ENCODE measurements at regions not wholly inside any gene's neighbourhood (a gene's known extent, or its start where the extent isn't known, plus 50 kb on each side); places are given as distances from the start of the nearest gene placed in this dataset.

DNA sequence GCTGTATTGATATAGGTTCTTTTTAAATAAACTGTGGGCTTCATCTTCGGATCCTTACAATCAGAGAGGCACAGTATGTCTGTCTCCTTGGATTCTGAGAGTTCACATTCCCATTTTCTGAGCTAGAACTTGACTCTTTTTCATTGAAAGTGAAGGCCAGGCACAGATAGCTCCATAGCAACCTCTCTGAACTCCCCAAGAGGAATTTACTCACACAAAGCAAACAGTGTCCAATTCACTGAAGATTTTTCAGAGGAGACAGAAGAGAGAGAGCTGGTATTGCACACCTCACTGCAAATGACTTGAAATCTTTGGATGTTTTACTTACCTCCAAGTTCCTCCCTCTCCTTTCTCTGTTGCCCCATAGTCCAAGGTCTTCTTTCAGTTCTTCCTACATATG is 130.9 kb upstream of the CASK start:
- TF ChIP-seq, protein P1, sequence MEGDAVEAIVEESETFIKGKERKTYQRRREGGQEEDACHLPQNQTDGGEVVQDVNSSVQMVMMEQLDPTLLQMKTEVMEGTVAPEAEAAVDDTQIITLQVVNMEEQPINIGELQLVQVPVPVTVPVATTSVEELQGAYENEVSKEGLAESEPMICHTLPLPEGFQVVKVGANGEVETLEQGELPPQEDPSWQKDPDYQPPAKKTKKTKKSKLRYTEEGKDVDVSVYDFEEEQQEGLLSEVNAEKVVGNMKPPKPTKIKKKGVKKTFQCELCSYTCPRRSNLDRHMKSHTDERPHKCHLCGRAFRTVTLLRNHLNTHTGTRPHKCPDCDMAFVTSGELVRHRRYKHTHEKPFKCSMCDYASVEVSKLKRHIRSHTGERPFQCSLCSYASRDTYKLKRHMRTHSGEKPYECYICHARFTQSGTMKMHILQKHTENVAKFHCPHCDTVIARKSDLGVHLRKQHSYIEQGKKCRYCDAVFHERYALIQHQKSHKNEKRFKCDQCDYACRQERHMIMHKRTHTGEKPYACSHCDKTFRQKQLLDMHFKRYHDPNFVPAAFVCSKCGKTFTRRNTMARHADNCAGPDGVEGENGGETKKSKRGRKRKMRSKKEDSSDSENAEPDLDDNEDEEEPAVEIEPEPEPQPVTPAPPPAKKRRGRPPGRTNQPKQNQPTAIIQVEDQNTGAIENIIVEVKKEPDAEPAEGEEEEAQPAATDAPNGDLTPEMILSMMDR (IDR thresholded peaks at IDR 0.05), result no peak
- no peak for TF ChIP-seq POLR2AphosphoS5 (IDR thresholded peaks at IDR 0.05; ENCODE audit: low read depth, low read length)

Data from Panc1 (cell line).